ENCODE measurements at regions not wholly inside any gene's neighbourhood (a gene's known extent, or its start where the extent isn't known, plus 50 kb on each side); places are given as distances from the start of the nearest gene placed in this dataset.

DNA sequence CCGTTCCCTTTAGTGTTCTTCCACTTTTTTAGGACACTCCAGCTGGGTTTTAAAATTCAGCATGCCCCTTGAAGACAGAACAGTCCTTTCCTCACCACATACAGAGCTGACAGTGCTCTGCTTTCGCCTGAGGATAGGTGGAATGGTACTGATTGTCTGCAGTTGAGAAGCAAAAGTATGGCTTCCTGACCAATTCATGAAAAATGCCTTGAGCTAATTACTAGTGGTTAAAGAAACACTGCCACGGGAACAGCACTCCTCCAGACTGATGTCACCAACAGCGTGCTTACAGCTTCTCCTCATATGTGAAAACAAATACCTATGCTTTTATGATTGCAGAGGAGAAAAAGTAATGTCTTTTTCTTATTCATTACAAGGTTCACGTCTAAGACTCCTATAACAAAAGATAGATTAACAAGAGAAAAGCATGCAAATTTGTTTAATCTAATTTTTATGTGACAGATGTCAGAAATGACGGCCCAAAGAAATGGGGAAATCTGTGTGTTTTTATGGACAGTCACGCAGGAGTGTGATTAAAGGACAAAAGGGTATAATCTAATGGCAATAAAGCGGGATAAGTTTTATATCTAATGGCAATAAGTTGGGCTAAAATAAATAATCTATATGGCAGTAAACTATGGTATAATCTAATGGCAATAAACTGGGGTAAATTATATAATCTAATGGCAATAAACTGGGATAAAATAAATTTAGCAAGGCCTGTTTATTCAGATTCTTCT is 123.4 kb upstream of the ARHGAP42 start:
- Histone ChIP-seq H3K27me3 (ENCODE audit: insufficient read depth, low read depth, severe bottlenecking) (no peaks in the 10 kb centered on the region), H3K9me3 (ENCODE audit: severe bottlenecking) (no peaks in the 10 kb centered on the region), H3K27ac (no peak overlapping the region), H3K4me3 (ENCODE audit: low read depth, low read length) (no peak overlapping the region), H3K36me3 (no peaks in the 10 kb centered on the region)
- TF ChIP-seq, protein P1, sequence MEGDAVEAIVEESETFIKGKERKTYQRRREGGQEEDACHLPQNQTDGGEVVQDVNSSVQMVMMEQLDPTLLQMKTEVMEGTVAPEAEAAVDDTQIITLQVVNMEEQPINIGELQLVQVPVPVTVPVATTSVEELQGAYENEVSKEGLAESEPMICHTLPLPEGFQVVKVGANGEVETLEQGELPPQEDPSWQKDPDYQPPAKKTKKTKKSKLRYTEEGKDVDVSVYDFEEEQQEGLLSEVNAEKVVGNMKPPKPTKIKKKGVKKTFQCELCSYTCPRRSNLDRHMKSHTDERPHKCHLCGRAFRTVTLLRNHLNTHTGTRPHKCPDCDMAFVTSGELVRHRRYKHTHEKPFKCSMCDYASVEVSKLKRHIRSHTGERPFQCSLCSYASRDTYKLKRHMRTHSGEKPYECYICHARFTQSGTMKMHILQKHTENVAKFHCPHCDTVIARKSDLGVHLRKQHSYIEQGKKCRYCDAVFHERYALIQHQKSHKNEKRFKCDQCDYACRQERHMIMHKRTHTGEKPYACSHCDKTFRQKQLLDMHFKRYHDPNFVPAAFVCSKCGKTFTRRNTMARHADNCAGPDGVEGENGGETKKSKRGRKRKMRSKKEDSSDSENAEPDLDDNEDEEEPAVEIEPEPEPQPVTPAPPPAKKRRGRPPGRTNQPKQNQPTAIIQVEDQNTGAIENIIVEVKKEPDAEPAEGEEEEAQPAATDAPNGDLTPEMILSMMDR (IDR thresholded peaks at IDR 0.05; ENCODE audit: low read depth, low read length) = no peak
- DNase-seq = no peak

DNA sequence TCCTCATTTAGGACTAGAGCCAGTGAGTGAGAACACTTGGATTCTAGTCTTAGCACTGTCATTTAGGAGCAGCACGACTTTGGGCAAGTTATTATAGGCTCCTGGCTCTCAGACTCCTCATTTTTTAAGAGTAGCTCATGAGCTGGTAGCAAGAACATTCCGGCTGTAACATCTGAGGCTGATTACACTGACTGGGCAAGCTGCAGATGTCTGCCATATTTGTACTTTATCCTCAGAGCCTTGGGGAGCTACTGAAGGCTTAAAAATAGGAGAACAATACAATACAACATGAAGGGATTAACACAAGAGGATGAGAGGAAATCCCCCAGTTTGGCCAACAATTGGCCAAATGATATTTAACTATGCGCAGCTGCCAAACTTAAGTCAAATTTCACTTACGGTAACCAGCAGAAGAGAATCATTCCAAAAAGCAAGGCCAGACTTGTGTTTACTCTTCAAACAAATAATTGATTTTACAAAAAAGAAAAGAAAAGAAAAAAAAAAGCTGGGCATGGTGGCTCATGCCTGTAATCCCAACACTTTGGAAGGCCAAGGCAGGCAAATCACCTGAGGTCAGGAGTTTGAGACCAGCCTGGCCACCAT is 113.1 kb upstream of the ARHGAP42 start:
- H3K27me3 ChIP-seq (ENCODE audit: insufficient read depth, low read depth, severe bottlenecking) = no peaks in the 10 kb centered on the region
- H3K36me3 ChIP-seq = no peaks in the 10 kb centered on the region
- TF ChIP-seq, protein P1 (IDR thresholded peaks at IDR 0.05; ENCODE audit: low read depth, low read length) = no peak
- no peak for DNase-seq
- H3K4me3 ChIP-seq (ENCODE audit: low read depth, low read length) = no peak overlapping the region
- no peaks in the 10 kb centered on the region for H3K9me3 ChIP-seq (ENCODE audit: severe bottlenecking)
- H3K27ac ChIP-seq = no peak overlapping the region

DNA sequence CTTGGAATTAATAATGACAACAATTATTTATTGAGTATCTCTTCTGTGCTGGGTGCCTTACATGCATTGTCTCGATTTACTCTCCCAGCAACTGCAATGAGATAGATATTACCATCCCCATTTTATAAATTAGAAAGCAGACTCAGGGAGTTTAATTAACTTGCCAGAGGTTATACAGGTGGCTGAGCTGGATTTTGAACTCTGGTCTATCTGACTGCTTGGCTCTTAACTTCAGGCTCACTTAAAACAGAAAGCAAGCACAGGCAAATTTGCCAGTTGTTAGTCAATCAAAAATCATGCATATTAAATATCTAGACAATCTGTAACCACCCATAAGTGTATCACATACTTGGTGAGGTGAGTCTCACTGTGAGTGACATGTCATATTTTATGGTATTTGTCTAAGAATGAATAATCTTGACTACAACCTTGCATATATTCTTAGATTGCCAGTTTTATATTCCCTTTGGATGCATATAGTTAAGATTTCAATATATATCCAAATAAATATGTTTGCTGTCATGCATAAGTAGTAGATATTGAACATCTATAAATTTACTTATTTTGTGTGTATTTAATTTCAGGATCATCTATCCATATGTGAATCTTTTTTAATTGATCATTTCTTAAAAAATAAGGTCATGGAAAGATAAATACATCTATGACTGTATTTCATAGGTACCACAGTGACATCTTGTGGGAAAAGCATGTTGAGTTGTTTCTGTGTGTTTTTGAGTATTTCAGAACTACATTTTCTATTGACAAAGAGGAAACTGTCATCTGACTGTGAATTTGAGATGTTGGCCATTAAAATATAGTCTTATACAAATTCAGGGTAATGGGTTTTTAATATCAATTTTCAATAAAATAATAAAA is 112.0 kb upstream of the ARHGAP42 start:
- no peaks in the 10 kb centered on the region for H3K36me3 ChIP-seq
- H3K27me3 ChIP-seq (ENCODE audit: insufficient read depth, low read depth, severe bottlenecking) = no peaks in the 10 kb centered on the region
- H3K9me3 ChIP-seq (ENCODE audit: severe bottlenecking) = no peaks in the 10 kb centered on the region
- DNase-seq = no peak
- TF ChIP-seq, protein P1 (IDR thresholded peaks at IDR 0.05; ENCODE audit: low read depth, low read length) = no peak
- H3K4me3 ChIP-seq (ENCODE audit: low read depth, low read length) = no peak overlapping the region
- no peak overlapping the region for H3K27ac ChIP-seq

DNA sequence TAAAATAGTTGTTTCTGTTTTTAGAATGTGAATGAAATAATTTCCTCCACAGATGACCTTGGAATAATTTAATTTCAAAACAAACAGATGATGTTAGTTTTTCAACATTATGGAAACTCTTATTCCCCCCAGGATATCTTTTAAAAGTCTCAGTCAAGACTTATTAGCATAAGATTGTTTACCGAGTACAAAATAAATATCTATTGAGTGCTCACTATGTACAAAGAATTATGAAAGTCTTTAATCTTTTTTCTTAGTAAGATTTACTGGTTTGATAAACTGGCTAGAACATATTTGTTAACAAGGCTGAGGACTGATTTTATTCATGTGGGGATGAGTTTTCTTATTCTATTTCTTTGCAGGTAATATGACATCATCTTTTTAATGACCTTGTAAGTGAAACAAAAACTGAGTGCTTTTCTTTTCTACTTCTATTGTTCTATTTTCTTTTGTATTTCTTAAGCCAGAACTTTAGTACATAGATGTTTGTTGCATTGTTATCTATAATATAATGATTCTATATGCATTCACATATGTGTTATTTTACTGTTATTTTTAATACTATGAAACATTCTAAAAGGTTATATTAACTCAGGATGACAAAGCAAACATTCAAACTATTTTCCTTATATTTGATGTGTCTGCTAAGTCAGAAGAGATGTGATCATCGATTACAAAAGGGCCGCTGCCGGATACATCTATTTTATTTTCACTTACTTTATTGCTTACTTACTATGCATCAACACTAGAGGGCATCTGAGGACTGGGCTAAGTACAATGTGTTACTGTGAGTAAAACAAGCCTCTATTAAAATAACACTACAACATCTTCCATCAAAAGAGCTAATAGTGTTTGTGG is 111.0 kb upstream of the ARHGAP42 start:
- no peaks in the 10 kb centered on the region for H3K36me3 ChIP-seq
- no peak overlapping the region for H3K4me3 ChIP-seq (ENCODE audit: low read depth, low read length)
- H3K27me3 ChIP-seq (ENCODE audit: insufficient read depth, low read depth, severe bottlenecking) = no peaks in the 10 kb centered on the region
- H3K27ac ChIP-seq = no peak overlapping the region
- no peak for DNase-seq
- TF ChIP-seq, protein P1 (IDR thresholded peaks at IDR 0.05; ENCODE audit: low read depth, low read length) = peak; percentile 42; the same call in 1 of the 2 replicates
- H3K9me3 ChIP-seq (ENCODE audit: severe bottlenecking) = no peaks in the 10 kb centered on the region

DNA sequence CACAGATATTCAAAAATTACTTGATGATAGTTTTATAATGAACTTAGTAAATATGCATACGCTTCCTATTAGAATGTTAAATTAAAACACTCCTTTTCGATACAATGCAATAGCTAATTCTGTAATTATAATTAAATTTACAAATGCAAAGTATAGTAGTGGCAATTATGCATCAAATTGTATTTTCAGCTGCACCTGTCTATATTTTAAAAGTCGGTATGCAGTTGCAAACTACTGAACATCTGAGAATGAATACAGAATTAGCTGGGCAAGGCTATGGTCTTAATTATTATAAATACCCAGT is 110.4 kb upstream of the ARHGAP42 start:
- Histone ChIP-seq H3K36me3 (no peaks in the 10 kb centered on the region), H3K4me3 (ENCODE audit: low read depth, low read length) (no peak overlapping the region), H3K9me3 (ENCODE audit: severe bottlenecking) (no peaks in the 10 kb centered on the region), H3K27me3 (ENCODE audit: insufficient read depth, low read depth, severe bottlenecking) (no peaks in the 10 kb centered on the region), H3K27ac (no peak overlapping the region)
- TF ChIP-seq, protein P1 (IDR thresholded peaks at IDR 0.05; ENCODE audit: low read depth, low read length) = no peak
- DNase-seq = no peak

Measured in WERI-Rb-1 (cell line).